SJSA1 (cell line): ENCODE measurements at regions not wholly inside any gene's neighbourhood (a gene's known extent, or its start where the extent isn't known, plus 50 kb on each side); places are given as distances from the start of the nearest gene placed in this dataset.
A peak's percentile ranks its signal among the peaks of the same experiment; 100 is the strongest.
"Not testable (repeated sequence)": the region's sequence is repeated elsewhere in the genome, so short reads cannot be mapped to it uniquely, and the experiment has no call there.

Source experiments
- DNase-seq, 2 experiments: peaks; one replicate each; pipeline ENCODE4 v3.0.0-alpha.2; 2015 to 2020; ENCODE audit warnings: low spot score in 2 of 2, low read depth in 1 of 2
- H3K27ac ChIP-seq: fragments of 250-450 bp; sonication (Bioruptor Pico); 2 replicates; pipeline ENCODE4 v1.5.1; 2020; ENCODE audit warnings: mild to moderate bottlenecking, moderate library complexity
- H3K27me3 ChIP-seq: fragments of 250-450 bp; sonication (Bioruptor Pico); replicated peaks from 2 replicates; pipeline ENCODE4 v1.5.1; 2020; ENCODE audit warnings: mild to moderate bottlenecking, moderate library complexity
- H3K36me3 ChIP-seq: fragments of 250-450 bp; sonication (Bioruptor Pico); 2 replicates; pipeline ENCODE4 v1.5.1; 2020; ENCODE audit warnings: mild to moderate bottlenecking
- H3K4me1 ChIP-seq: fragments of 250-450 bp; sonication (Bioruptor Pico); replicated peaks from 2 replicates; pipeline ENCODE4 v1.6.1; 2021; ENCODE audit warnings: mild to moderate bottlenecking
- H3K4me3 ChIP-seq: fragments of 250-450 bp; sonication (Bioruptor Pico); 2 replicates; pipeline ENCODE4 v1.5.1; 2020; ENCODE audit warnings: mild to moderate bottlenecking
- H3K9me3 ChIP-seq: fragments of 250-450 bp; sonication (Bioruptor Pico); replicated peaks from 2 replicates; pipeline ENCODE4 v1.5.1; 2020; ENCODE audit warnings: mild to moderate bottlenecking

DNA sequence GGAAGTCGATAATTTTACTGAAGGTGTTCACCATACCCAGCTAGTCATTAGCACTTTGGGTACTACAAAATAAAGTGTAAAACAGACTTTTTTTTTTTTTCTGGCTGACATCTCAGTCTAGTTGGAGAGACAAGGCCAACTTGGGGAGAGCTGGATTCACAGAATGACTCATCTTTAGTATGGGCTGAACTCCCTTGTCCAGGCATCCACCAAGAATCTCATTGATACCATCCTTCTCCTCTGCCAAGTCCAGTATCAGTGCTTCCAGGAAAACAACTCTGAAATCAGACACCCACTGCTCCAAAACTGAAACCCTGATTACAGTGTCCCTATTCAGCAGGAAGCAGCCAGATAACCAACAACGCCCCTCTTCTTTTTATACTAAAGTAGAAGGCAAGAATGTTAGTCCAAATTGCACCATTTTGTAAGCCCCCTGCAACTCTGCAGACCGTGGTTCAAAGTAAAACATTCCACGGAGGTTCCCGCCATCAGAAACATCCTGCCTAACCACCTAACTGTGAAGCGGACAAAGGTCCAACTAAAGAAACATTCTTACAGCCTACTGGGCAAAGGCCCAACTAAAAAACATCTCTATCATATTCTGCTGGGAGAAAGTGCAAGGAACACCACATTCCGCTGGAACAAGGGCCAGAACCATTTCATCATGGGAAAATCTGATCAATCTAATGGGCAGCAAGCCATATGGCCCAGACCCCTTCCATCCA lies 728.2 kb downstream of the BRINP1 start:
- H3K4me3 ChIP-seq, result no peak overlapping the region
- DNase-seq, result no peak
- H3K27ac ChIP-seq, result no peak overlapping the region
- H3K9me3 ChIP-seq, result no peaks in the 10 kb centered on the region
- no peaks in the 10 kb centered on the region for H3K27me3 ChIP-seq
- H3K36me3 ChIP-seq, result no peaks in the 10 kb centered on the region
- H3K4me1 ChIP-seq, result peaks cover 17% of the 10 kb centered on the region

DNA sequence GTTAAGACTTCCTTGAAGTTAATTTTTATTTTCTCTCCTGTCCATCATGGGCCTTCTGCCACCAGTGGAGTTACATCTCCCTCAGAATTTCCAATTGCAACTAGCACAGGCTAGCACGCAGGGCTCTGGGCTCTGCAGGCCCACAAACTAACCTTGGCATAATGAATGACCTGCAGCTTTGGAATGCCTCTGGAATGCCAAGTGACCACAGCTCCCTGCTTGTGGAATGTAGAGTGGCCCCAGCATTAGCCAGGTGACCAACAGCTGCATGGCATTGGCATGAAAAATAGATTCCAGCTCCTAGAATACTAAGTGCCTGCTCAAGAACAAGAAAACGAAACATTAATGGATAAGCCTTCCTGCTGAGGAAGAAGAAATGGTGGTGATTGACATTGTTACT lies 726.1 kb downstream of the BRINP1 start:
- Histone ChIP-seq H3K27me3 (no peaks in the 10 kb centered on the region), H3K4me1 (peaks cover 8% of the 10 kb centered on the region), H3K4me3 (no peak overlapping the region), H3K9me3 (no peaks in the 10 kb centered on the region; the same call in 1 of the 2 replicates), H3K27ac (peak overlapping the region; percentile 63), H3K36me3 (no peaks in the 10 kb centered on the region)
- DNase-seq, result peak; percentile 57 to 72

DNA sequence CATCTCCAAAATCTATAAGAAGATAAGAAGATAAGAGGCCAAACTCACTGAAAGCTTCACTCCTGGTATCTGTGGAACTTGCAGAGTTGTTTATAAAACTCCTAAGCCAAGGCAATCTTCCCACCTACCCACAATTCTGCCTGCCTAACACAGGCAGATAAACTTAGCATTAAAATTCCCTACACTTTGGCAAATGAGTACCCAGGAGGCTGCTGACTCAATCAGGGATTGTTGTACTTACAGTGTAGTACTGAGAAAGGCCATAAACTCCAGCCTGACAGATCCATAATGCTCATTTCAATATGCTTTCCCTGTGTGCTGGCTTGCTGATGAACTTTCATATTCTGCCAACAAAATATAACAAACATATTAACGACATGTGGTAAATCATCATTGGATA lies 725.2 kb downstream of the BRINP1 start:
- H3K4me3 ChIP-seq, result no peak overlapping the region
- H3K27me3 ChIP-seq, result no peaks in the 10 kb centered on the region
- H3K36me3 ChIP-seq, result no peaks in the 10 kb centered on the region
- H3K9me3 ChIP-seq, result no peaks in the 10 kb centered on the region; the same call in 1 of the 2 replicates
- DNase-seq, result no peak
- peaks cover 8% of the 10 kb centered on the region for H3K4me1 ChIP-seq
- no peak overlapping the region for H3K27ac ChIP-seq

DNA sequence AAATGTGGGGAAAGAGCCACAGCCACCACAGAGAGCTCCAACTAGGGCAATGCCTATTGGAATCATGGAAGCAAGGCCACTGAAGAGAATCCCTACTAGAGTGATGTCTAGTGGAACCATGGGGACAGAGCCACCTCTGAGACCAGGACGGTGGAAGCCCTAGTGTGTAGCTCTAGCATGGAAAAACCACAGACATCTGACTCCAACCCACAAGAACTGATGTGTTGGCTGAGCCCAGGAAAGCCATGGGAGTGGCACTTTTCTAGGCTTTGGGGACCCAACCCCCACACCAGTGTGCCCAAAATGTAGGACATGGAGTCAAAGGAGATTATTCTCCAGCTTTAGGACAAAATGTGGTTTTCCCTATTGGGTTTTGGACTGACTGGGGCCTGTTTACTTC lies 721.9 kb downstream of the BRINP1 start:
- Histone ChIP-seq H3K36me3 (no peaks in the 10 kb centered on the region), H3K9me3 (no peaks in the 10 kb centered on the region; the same call in 1 of the 2 replicates), H3K27ac (no peak overlapping the region), H3K4me1 (peaks cover 9% of the 10 kb centered on the region), H3K27me3 (no peaks in the 10 kb centered on the region), H3K4me3 (no peak overlapping the region)
- no peak for DNase-seq

DNA sequence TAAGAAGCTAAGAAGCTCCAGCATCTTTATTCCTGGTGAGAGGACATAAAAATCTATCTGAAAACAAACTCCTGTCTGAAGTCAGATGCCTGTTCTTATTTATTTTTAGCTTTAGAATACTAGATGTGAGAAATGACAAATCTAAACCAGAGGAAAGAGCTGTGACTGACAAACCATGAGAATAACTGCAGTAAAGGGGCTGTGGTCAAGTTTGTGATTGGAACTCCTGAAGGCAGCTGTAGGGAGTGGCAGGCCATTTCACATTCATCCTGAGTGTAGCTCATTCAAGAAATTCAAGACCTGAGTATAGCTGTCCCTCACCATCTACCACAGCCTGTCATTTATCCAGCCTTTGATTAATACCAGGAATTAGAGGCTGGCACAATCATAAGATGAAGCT lies 718.8 kb downstream of the BRINP1 start:
- Histone ChIP-seq H3K9me3 (no peaks in the 10 kb centered on the region; the same call in 1 of the 2 replicates), H3K36me3 (no peaks in the 10 kb centered on the region), H3K27ac (no peak overlapping the region), H3K27me3 (no peaks in the 10 kb centered on the region), H3K4me1 (peaks cover 10% of the 10 kb centered on the region; the same call in 1 of the 2 replicates), H3K4me3 (no peak overlapping the region)
- DNase-seq, result no peak

DNA sequence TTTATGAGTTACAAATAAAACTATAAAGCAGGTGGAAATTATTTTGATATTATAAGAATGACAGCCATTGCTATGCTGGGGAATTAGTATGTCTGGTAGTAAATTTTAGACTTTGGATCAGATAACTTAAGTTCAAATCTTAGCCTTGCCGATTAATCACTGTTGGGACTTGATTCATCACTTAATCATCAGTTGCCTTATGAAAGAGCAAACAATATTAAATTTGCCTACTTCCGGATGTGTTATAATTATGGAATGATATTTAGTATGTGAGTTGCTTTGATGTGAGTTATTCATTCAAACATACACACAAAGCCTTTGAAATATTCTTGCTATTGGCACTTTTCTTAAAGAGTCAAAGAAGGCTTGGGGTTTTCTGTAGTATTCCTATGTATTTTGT lies 717.7 kb downstream of the BRINP1 start:
- no peak overlapping the region for H3K4me3 ChIP-seq
- H3K4me1 ChIP-seq, result peaks cover 10% of the 10 kb centered on the region; the same call in 1 of the 2 replicates
- no peak for DNase-seq

DNA sequence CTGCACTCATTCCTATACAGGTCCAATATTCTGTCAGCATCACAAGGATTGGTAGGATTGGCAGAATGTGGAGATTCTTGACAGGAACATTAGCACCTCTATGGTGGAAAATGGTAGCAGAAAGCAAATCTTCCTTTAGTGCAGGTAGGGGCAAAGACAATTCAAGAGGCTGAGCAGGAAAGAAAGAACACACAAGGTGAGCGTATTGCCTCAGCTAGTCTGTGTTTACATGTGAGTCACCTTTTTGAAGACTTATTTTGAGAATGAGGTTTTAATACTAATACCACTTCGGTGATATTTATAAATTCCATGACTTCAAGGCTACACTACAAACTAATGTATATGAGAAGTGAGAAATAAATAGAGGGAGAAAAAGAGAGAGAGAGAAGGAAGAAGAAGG lies 717.0 kb downstream of the BRINP1 start:
- Histone ChIP-seq H3K4me1 (peaks cover 10% of the 10 kb centered on the region; the same call in 1 of the 2 replicates), H3K27ac (no peak overlapping the region), H3K27me3 (no peaks in the 10 kb centered on the region), H3K9me3 (no peaks in the 10 kb centered on the region), H3K4me3 (no peak overlapping the region), H3K36me3 (no peaks in the 10 kb centered on the region)
- DNase-seq, result no peak

More for the DNA sequence above, 717.7 kb downstream of the BRINP1 start:
- no peaks in the 10 kb centered on the region for H3K27me3 ChIP-seq
- no peak overlapping the region for H3K27ac ChIP-seq
- no peaks in the 10 kb centered on the region for H3K36me3 ChIP-seq
- no peaks in the 10 kb centered on the region for H3K9me3 ChIP-seq

DNA sequence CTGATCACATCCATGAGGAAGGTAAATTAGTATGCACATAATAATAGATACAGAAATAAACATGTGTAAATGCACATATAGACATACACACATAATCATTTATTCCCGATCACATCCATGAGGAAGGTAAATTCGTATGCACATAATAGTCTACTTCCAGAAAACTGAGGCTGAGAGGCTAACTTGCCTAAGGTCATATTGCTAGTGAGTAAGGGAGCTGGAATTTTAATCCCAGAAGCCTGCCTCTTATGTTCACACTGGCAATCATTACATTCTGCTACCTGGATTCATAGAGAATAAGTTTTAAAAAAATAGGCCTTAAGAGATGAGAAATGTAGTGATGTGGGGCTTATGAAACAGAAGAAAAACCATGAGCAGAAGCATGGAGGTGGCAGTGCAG lies 716.3 kb downstream of the BRINP1 start:
- H3K4me1 ChIP-seq, result peaks cover 10% of the 10 kb centered on the region; the same call in 1 of the 2 replicates
- no peak overlapping the region for H3K27ac ChIP-seq
- no peaks in the 10 kb centered on the region for H3K36me3 ChIP-seq
- H3K27me3 ChIP-seq, result no peaks in the 10 kb centered on the region
- H3K9me3 ChIP-seq, result no peaks in the 10 kb centered on the region
- DNase-seq, result no peak
- H3K4me3 ChIP-seq, result no peak overlapping the region

DNA sequence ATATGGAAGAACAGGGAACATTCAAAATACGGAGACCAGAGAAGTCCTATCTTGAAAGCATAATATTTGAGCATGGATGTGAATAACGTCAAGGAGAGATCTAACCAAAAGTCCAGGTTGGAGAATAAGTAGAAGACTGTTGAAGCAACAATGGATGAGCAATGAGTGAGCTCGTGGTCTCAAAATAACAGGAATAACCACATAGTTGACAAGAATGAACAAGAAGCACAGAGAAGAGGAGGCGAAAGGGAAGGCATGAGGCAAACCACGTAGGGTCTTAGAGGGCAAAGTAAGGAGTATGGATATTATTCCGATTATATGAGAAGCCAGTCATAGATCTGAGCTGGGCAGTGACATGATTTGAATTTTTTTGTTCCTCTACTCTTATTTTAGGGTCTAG lies 710.2 kb downstream of the BRINP1 start:
- Histone ChIP-seq H3K9me3 (no peaks in the 10 kb centered on the region), H3K4me1 (no peaks in the 10 kb centered on the region)

DNA sequence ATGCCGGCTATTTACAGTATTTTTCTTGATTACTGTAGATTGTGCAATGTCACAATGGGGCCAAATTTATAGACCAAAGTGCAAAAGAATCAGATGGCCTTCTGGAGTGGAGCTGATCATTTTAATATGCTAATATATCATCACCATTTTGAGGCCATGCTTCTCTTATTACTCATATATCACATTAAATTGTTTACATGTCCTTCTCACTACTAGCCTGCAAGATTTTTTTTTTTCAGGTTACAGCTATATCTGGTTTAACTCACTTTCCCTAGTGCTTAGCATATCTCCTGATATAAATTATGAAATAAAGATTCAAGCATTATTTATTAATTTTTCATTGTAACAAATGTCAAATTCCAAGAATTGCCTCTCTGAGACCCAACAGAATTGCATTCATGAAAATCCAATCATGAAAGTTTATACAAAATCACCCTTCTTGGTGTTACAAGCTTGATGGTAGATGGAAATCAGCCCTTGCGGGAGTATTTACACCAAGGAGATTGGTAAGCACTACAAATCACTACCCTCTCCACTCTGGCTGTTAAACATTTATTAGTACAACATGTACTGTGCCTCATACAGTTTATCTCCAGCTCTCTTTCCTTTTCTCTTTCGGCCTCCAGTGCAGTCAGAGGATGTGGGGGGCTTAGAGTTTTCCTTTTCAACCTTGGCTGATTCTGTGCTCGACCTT lies 703.9 kb downstream of the BRINP1 start:
- H3K27ac ChIP-seq, result no peak overlapping the region
- no peaks in the 10 kb centered on the region for H3K36me3 ChIP-seq
- no peak overlapping the region for H3K4me3 ChIP-seq

More for the DNA sequence above, 710.2 kb downstream of the BRINP1 start:
- Histone ChIP-seq H3K4me3 (no peak overlapping the region), H3K36me3 (no peaks in the 10 kb centered on the region), H3K27me3 (no peaks in the 10 kb centered on the region), H3K27ac (no peak overlapping the region)
- no peak for DNase-seq

DNA sequence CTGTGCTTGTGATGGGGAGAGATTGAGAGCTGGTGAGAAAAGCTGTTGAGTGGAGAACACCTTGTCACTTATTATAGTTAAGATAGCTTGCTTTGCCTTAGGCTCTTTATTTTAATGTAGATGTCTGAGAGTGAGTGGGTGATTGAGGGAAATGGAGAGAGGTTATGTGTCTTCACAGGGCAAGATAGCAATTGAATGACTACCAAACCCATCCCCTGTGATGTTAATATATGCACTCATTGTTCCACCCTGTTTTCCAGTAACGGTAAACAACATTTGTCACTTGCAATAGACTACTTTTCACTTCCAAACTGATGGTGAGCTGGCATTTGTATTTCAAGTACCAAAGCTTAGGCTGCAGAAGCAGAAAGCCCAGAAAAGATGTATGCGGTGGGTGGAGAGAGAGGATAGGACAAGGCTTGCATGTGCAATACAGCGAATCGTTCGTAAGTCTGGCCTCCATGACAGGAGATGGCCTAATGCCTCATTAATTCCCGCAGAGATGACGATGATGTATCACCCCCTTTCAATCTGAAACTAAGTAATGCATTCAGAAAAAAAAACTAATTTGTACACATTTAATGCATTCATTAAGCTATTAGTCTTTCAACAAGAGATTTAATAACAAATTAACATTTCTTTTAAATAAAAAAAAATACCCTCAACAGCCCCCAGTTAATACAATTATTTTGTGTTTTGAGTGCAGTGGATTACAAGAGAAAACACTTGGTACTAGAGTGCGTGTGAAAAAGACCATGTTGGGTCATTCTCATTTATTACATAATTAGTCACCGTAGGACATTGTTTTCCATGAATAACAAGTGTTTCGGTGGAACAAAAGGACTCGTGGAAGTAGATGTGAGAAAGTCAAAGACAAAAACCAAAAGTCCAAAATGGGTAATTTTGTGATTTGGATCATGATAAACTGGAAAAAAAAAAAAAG lies 699.0 kb downstream of the BRINP1 start:
- H3K4me3 ChIP-seq, result no peak overlapping the region
- no peak for DNase-seq
- no peaks in the 10 kb centered on the region for H3K4me1 ChIP-seq
- no peak overlapping the region for H3K27ac ChIP-seq
- H3K27me3 ChIP-seq, result no peaks in the 10 kb centered on the region
- H3K36me3 ChIP-seq, result no peaks in the 10 kb centered on the region
- H3K9me3 ChIP-seq, result no peaks in the 10 kb centered on the region

More for the DNA sequence above, 703.9 kb downstream of the BRINP1 start:
- Histone ChIP-seq H3K9me3 (no peaks in the 10 kb centered on the region), H3K4me1 (no peaks in the 10 kb centered on the region), H3K27me3 (no peaks in the 10 kb centered on the region)
- DNase-seq, result no peak

DNA sequence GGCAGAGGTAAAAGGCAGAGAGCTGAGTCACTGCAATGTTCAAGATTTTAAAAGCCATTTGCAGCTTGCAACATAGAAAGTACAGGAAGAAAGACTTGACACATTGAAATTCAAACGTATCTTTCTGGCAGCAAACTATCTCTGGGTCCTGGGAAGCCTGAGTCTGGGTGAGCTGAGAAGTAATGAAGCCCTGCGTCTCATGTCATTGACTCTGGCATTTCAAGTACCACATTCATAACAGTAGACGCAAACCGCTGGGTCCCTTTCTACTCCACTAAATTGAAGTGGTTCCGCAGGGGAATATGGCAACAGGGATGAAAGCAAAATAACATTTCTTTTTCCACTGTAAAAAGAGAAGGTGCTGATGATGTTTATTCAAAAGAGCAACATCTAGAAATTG lies 694.3 kb downstream of the BRINP1 start:
- H3K36me3 ChIP-seq, result no peaks in the 10 kb centered on the region

DNA sequence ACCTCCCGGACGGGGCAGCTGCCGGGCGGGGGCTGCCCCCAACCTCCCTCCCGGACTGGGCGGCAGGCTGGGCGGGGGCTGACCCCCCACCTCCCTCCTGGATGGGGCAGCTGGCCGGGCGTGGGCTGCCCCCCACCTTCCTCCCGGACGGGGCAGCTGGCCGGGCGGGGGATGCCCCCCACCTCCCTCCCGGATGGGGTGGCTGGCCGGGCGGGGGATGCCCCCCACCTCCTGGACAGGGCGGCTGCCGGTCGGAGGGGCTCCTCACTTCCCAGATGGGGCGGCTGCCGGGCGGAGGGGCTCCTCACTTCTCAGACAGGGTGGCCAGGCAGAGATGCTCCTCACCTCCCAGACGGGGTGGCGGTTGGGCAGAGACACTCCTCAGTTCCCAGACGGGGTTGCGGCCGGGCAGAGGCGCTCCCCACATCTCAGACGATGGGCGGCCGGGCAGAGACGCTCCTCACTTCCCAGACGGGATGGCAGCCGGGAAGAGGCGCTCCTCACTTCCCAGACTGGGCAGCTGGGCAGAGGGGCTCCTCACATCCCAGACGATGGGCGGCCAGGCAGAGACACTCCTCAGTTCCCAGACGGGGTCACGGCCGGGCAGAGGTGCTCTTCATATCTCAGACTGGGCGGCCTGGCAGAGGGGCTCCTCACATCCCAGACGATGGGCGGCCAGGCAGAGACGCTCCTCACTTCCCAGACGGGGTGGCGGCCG lies 691.1 kb downstream of the BRINP1 start:
- not testable (repeated sequence) for DNase-seq, H3K9me3 ChIP-seq, H3K36me3 ChIP-seq, H3K4me1 ChIP-seq, H3K4me3 ChIP-seq, H3K27ac ChIP-seq, H3K27me3 ChIP-seq

More for the DNA sequence above, 694.3 kb downstream of the BRINP1 start:
- no peak for DNase-seq
- Histone ChIP-seq H3K9me3 (no peaks in the 10 kb centered on the region), H3K4me1 (no peaks in the 10 kb centered on the region), H3K4me3 (no peak overlapping the region), H3K27me3 (no peaks in the 10 kb centered on the region), H3K27ac (no peak overlapping the region)
